ENCODE measurements at regions not wholly inside any gene's neighbourhood (a gene's known extent, or its start where the extent isn't known, plus 50 kb on each side); places are given as distances from the start of the nearest gene placed in this dataset.

GRCh38 chr9:113707953-113708695 lies 168.0 kb upstream of the ZNF618 start:
- Histone ChIP-seq H3K27me3 (ENCODE audit: low read length) (no peaks in the 10 kb centered on the region), H3K4me3 (ENCODE audit: insufficient read depth, low read length, poor library complexity, severe bottlenecking) (no peak overlapping the region), H3K79me2 (ENCODE audit: insufficient read depth, low read length) (no peaks in the 10 kb centered on the region), H2AFZ (ENCODE audit: low read depth, low read length, severe bottlenecking) (no peak overlapping the region), H4K20me1 (ENCODE audit: low read depth, low read length) (no peaks in the 10 kb centered on the region), H3K9ac (ENCODE audit: low read length) (no peak overlapping the region), H3F3A (ENCODE audit: insufficient read depth) (no peaks in the 10 kb centered on the region), H3K36me3 (ENCODE audit: low read length) (no peaks in the 10 kb centered on the region), H3K4me2 (ENCODE audit: low read depth, low read length, poor library complexity, severe bottlenecking) (no peak overlapping the region), H3K27ac (ENCODE audit: low read depth, low read length) (no peak overlapping the region), H3K9me3 (ENCODE audit: insufficient read depth, low read length) (peaks cover 6% of the 10 kb centered on the region; the same call in 1 of the 2 replicates), H3K9me2 (replicated peaks; ENCODE audit: insufficient read depth, low read length) (no peaks in the 10 kb centered on the region)
- TF ChIP-seq CTCF (IDR thresholded peaks at IDR 0.05; ENCODE audit: insufficient read depth, low read length, poor library complexity, severe bottlenecking) (no peak), EZH2phosphoT487 (conservative IDR thresholded peaks at IDR 0.05; ENCODE audit: low read length) (no peak)

GRCh38 chr9:113708821-113709713 lies 167.0 kb upstream of the ZNF618 start:
- H3K9me2 ChIP-seq (replicated peaks; ENCODE audit: insufficient read depth, low read length) = no peaks in the 10 kb centered on the region
- no peaks in the 10 kb centered on the region for H3K36me3 ChIP-seq (ENCODE audit: low read length)
- no peaks in the 10 kb centered on the region for H3K27me3 ChIP-seq (ENCODE audit: low read length)
- no peak overlapping the region for H3K27ac ChIP-seq (ENCODE audit: low read depth, low read length)
- H3K79me2 ChIP-seq (ENCODE audit: insufficient read depth, low read length) = no peaks in the 10 kb centered on the region
- no peak overlapping the region for H2AFZ ChIP-seq (ENCODE audit: low read depth, low read length, severe bottlenecking)
- no peak for TF ChIP-seq CTCF (IDR thresholded peaks at IDR 0.05; ENCODE audit: insufficient read depth, low read length, poor library complexity, severe bottlenecking)
- no peak for TF ChIP-seq EZH2phosphoT487 (conservative IDR thresholded peaks at IDR 0.05; ENCODE audit: low read length)
- H3K9ac ChIP-seq (ENCODE audit: low read length) = no peak overlapping the region
- H3K4me2 ChIP-seq (ENCODE audit: low read depth, low read length, poor library complexity, severe bottlenecking) = no peak overlapping the region
- H3K9me3 ChIP-seq (ENCODE audit: insufficient read depth, low read length) = peaks cover 6% of the 10 kb centered on the region; the same call in 1 of the 2 replicates
- no peaks in the 10 kb centered on the region for H4K20me1 ChIP-seq (ENCODE audit: low read depth, low read length)
- H3K4me3 ChIP-seq (ENCODE audit: insufficient read depth, low read length, poor library complexity, severe bottlenecking) = no peak overlapping the region
- no peaks in the 10 kb centered on the region for H3F3A ChIP-seq (ENCODE audit: insufficient read depth)

GRCh38 chr9:113709721-113710120 lies 166.4 kb upstream of the ZNF618 start:
- no peaks in the 10 kb centered on the region for H3K36me3 ChIP-seq (ENCODE audit: low read length)
- H2AFZ ChIP-seq (ENCODE audit: low read depth, low read length, severe bottlenecking) = no peak overlapping the region
- H4K20me1 ChIP-seq (ENCODE audit: low read depth, low read length) = no peaks in the 10 kb centered on the region
- H3F3A ChIP-seq (ENCODE audit: insufficient read depth) = no peaks in the 10 kb centered on the region
- H3K27ac ChIP-seq (ENCODE audit: low read depth, low read length) = no peak overlapping the region
- no peaks in the 10 kb centered on the region for H3K79me2 ChIP-seq (ENCODE audit: insufficient read depth, low read length)
- H3K27me3 ChIP-seq (ENCODE audit: low read length) = no peaks in the 10 kb centered on the region
- H3K4me3 ChIP-seq (ENCODE audit: insufficient read depth, low read length, poor library complexity, severe bottlenecking) = no peak overlapping the region
- no peak overlapping the region for H3K9ac ChIP-seq (ENCODE audit: low read length)
- TF ChIP-seq EZH2phosphoT487 (conservative IDR thresholded peaks at IDR 0.05; ENCODE audit: low read length) = no peak
- TF ChIP-seq CTCF (IDR thresholded peaks at IDR 0.05; ENCODE audit: insufficient read depth, low read length, poor library complexity, severe bottlenecking) = no peak
- H3K4me2 ChIP-seq (ENCODE audit: low read depth, low read length, poor library complexity, severe bottlenecking) = no peak overlapping the region
- no peaks in the 10 kb centered on the region for H3K9me2 ChIP-seq (replicated peaks; ENCODE audit: insufficient read depth, low read length)
- peaks cover 6% of the 10 kb centered on the region; the same call in 1 of the 2 replicates for H3K9me3 ChIP-seq (ENCODE audit: insufficient read depth, low read length)
